GM19455 (cell line): ENCODE measurements at regions not wholly inside any gene's neighbourhood (a gene's known extent, or its start where the extent isn't known, plus 50 kb on each side); places are given as distances from the start of the nearest gene placed in this dataset.

ENCODE experiments used
- ATAC-seq: cut with Tn5 transposase; IDR thresholded peaks from one replicate; pipeline ENCODE4 v1.9.1; 2021; ENCODE audit not compliant: unreplicated experiment

DNA sequence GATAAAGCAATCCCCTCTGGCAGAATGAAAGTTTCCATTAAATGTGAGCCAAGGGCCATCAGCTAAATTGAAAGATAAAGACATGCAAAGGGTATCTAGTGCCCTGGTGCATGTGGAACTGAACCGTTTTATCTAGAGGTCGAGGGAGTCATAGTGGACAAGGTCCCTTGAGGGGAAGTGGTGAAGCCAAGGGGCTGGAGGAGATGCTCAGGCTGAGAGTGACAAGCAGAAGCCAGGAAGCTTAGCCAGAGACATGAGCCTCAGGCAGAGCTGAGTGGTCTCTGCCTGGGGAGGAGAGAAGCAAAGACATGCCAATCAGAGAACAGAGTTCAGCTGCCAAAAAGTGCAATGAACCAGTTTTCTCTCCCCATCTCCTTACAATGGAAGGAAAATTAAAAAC is 68.1 kb upstream of the SLC10A2 start:
- no peak for ATAC-seq

- no peak for ATAC-seq
These were observed 67.3 kb upstream of the SLC10A2 start for GRCh38 chr13:103133556-103133955.

GRCh38 chr13:103130681-103131210 is 64.5 kb upstream of the SLC10A2 start:
- peak; percentile 57 for ATAC-seq

DNA sequence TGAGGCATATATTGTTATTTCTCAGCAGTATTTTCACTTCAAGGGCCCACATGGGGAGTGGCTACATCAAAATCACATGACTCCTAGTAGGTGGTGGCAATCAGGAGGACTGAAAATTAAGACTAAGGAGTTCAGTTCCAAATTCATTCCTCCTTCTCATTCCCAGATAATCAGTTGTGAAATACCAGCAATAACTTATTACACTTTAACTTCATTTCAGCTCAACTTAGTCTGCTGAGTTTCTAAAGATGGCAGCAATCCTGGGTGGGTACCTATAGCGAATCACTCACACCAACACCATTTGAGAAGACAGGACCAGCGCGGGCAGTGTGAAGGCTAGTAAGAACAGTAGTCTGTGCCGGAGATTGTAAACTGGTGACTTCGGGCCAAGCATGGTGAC is 63.9 kb upstream of the SLC10A2 start:
- no peak for ATAC-seq
